H1 (cell line): ENCODE measurements at regions not wholly inside any gene's neighbourhood (a gene's known extent, or its start where the extent isn't known, plus 50 kb on each side); places are given as distances from the start of the nearest gene placed in this dataset.

ENCODE experiments used
- CREB1 ChIP-seq: IDR thresholded peaks from 2 replicates; pipeline ENCODE4 v1.6.1; 2012; ENCODE audit warnings: inconsistent platforms
- HDAC2 ChIP-seq, 2 experiments: fragments of 300-600 bp in 1 of 2; sonication (generic) in 1 of 2; IDR thresholded peaks; 2 replicates each; pipeline ENCODE4 v1.6.1; 2011 to 2012; ENCODE audit warnings: low read depth in 2 of 2, low read length in 2 of 2, mild to moderate bottlenecking in 2 of 2, moderate library complexity in 2 of 2, borderline replicate concordance in 1 of 2, inconsistent platforms in 1 of 2
- RFX5 ChIP-seq: IDR thresholded peaks from 2 replicates; pipeline ENCODE4 v1.6.1; 2011; ENCODE audit warnings: low read depth, low read length, improper control_type of control experiment, borderline replicate concordance
- RXRA ChIP-seq: IDR thresholded peaks from 2 replicates; pipeline ENCODE4 v1.6.1; 2011; ENCODE audit warnings: low read depth, mild to moderate bottlenecking, low read length, moderate library complexity; ENCODE audit not compliant: insufficient read depth
- TF ChIP-seq, protein P1 (sequence below): IDR thresholded peaks from 2 replicates; pipeline ENCODE4 v1.6.1; 2011; ENCODE audit warnings: low read length, improper control_type of control experiment
- TF ChIP-seq, protein P2 (sequence below): IDR thresholded peaks from 2 replicates; pipeline ENCODE4 v1.6.1; 2012; ENCODE audit warnings: inconsistent platforms

DNA sequence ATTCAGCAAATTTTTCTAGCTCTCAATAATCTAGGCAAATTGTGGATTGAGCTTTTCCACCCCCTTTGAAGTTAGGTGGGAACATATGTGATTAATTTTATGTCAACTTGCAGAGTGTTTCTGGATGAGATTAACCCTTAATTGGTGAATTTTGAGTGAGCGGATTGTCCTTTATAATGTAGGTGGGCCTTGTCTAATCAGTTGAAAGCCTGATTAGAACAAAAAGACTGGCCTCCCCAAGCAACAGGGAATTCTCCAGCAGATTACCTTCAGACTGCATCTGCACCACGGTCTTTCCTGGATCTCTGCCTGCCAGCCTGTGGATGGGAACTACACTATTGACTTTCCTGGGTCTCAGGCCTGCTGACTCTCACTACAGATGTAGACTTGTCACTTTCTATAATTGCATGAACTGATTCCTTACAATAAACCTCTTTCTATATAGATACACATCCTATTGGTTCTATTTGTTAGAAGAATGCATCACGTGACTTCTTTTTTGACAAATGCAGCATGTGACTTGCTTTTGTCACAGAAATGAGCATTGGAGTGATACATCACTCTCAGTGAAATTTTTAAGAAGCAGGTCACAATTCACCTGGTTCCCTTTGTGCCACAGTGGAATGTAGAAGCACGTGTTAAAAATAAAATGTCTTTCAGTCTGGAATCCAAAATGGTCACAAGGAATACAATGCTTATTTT is 1038.3 kb downstream of the CDH11 start (continued):
- TF ChIP-seq, protein P1, sequence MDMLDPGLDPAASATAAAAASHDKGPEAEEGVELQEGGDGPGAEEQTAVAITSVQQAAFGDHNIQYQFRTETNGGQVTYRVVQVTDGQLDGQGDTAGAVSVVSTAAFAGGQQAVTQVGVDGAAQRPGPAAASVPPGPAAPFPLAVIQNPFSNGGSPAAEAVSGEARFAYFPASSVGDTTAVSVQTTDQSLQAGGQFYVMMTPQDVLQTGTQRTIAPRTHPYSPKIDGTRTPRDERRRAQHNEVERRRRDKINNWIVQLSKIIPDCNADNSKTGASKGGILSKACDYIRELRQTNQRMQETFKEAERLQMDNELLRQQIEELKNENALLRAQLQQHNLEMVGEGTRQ: no peak
- no peak for TF ChIP-seq RXRA
- TF ChIP-seq HDAC2 (IDR thresholded peaks at IDR 0.05; ENCODE audit: borderline replicate concordance in 1 of 2, low read depth in 2 of 2, low read length in 2 of 2): no peak
- TF ChIP-seq, protein P2, sequence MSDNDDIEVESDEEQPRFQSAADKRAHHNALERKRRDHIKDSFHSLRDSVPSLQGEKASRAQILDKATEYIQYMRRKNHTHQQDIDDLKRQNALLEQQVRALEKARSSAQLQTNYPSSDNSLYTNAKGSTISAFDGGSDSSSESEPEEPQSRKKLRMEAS: no peak
- no peak for TF ChIP-seq CREB1
- no peak for TF ChIP-seq RFX5
- TF ChIP-seq, all 59 proteins: peak for 0
